Endothelial cell of umbilical vein (primary cell): ENCODE measurements at regions not wholly inside any gene's neighbourhood (a gene's known extent, or its start where the extent isn't known, plus 50 kb on each side); places are given as distances from the start of the nearest gene placed in this dataset.

Source experiments
- BruUV-seq: library from RNA; stranded (reverse); fragments of 400-500 nt; replicated peaks from 2 replicates; lab custom pipeline; 2021; lab: Mats Ljungman, UMichigan
- CTCF ChIA-PET: fragments of 300-600, 350-600 bp; sonication (Branson Sonifier 250); formaldehyde crosslinking; loops from one replicate; lab custom pipeline; 2021; ENCODE audit warnings: antibody characterized with exemption, inconsistent platforms; lab: Charles Lee
- POLR2A ChIA-PET: fragments of 300-600, 350-600 bp; sonication (Branson Sonifier 250); formaldehyde crosslinking; loops from one replicate; lab custom pipeline; 2021; ENCODE audit warnings: antibody characterized with exemption, inconsistent platforms; lab: Charles Lee
- DNase-seq: peaks from one replicate; pipeline ENCODE4 v3.0.0-alpha.2; 2011; ENCODE audit warnings: low read depth, low spot score
- FAIRE-seq: peaks from 2 replicates; lab custom pipeline; 2011; peaks lifted over from hg19 to GRCh38; lab: Jason Lieb, UNC
- H2AFZ ChIP-seq: 2 replicates; pipeline ENCODE4 v1.6.0; 2012; ENCODE audit warnings: low read depth, low read length, control low read depth, inconsistent platforms
- H3K27ac ChIP-seq: 2 replicates; pipeline ENCODE4 v1.5.1; 2011; ENCODE audit warnings: low read depth, mild to moderate bottlenecking, control low read depth, low read length, moderate library complexity; ENCODE audit not compliant: insufficient read depth
- H3K27me3 ChIP-seq, 2 experiments: 2 replicates each; pipeline versions ENCODE4 v1.6.0 to v1.6.1; 2011; ENCODE audit warnings: low read length in 2 of 2, mixed read lengths in 1 of 2; ENCODE audit not compliant: control insufficient read depth in 2 of 2, insufficient read depth in 2 of 2
- H3K36me3 ChIP-seq, 2 experiments: 2 replicates in 1 of 2; 3 replicates in 1 of 2; pipeline ENCODE4 v1.5.1; 2011; ENCODE audit warnings: low read length in 2 of 2, mild to moderate bottlenecking in 1 of 2, moderate library complexity in 1 of 2; ENCODE audit not compliant: control insufficient read depth in 2 of 2, insufficient read depth in 2 of 2; ENCODE audit errors: extremely low read depth in 1 of 2
- H3K4me1 ChIP-seq: 3 replicates; pipeline ENCODE4 v1.5.1; 2011; ENCODE audit warnings: mild to moderate bottlenecking, low read length; ENCODE audit not compliant: control insufficient read depth, insufficient read depth; ENCODE audit errors: extremely low read depth
- H3K4me2 ChIP-seq: 2 replicates; pipeline ENCODE4 v1.6.1; 2011; ENCODE audit warnings: low read length, control low read depth, mixed read lengths; ENCODE audit not compliant: insufficient read depth
- H3K4me3 ChIP-seq, 3 experiments: fragments of 200-600 bp in 1 of 3; sonication (generic), shearing (Covaris generic) in 1 of 3; replicated peaks in 1 of 3; 2 replicates each; pipeline ENCODE4 v1.5.1; 2011 to 2016; ENCODE audit warnings: control low read depth in 3 of 3, low read length in 3 of 3, mild to moderate bottlenecking in 2 of 3, inconsistent platforms in 1 of 3, low read depth in 1 of 3, moderate library complexity in 1 of 3; ENCODE audit not compliant: insufficient read depth in 1 of 3
- H3K79me2 ChIP-seq: 2 replicates; pipeline ENCODE4 v1.6.0; 2012; ENCODE audit warnings: low read length, inconsistent platforms; ENCODE audit not compliant: control insufficient read depth, insufficient read depth
- H3K9ac ChIP-seq: replicated peaks from 2 replicates; pipeline ENCODE3; 2011; ENCODE audit warnings: low read length, control low read depth; ENCODE audit not compliant: insufficient read depth; ENCODE audit errors: extremely low read depth
- H3K9me1 ChIP-seq: replicated peaks from 3 replicates; pipeline ENCODE4 v1.6.0; 2011; ENCODE audit warnings: mild to moderate bottlenecking, low read length; ENCODE audit not compliant: control insufficient read depth, insufficient read depth; ENCODE audit errors: extremely low read depth
- H3K9me3 ChIP-seq: replicated peaks from 2 replicates; pipeline ENCODE4 v1.5.1; 2012; ENCODE audit warnings: low read length, inconsistent platforms; ENCODE audit not compliant: control insufficient read depth, insufficient read depth
- H4K20me1 ChIP-seq: replicated peaks from 2 replicates; pipeline ENCODE3; 2011; ENCODE audit warnings: mild to moderate bottlenecking, low read length; ENCODE audit not compliant: control insufficient read depth, insufficient read depth; ENCODE audit errors: extremely low read depth
- EZH2 ChIP-seq: IDR thresholded peaks from 2 replicates; pipeline ENCODE4 v1.6.1; 2012; ENCODE audit warnings: borderline replicate concordance, low read depth, mild to moderate bottlenecking, moderate library complexity, low read length, inconsistent platforms; ENCODE audit not compliant: severe bottlenecking
- FOS ChIP-seq: IDR thresholded peaks from 2 replicates; pipeline ENCODE4 v1.6.1; 2011; ENCODE audit warnings: mild to moderate bottlenecking, low read length, moderate library complexity, borderline replicate concordance; ENCODE audit not compliant: insufficient read depth
- GATA2 ChIP-seq: IDR thresholded peaks from 2 replicates; pipeline ENCODE4 v1.7.0; 2011; ENCODE audit warnings: low read depth, mild to moderate bottlenecking, moderate library complexity, mixed read lengths, low read length; ENCODE audit not compliant: insufficient read length, insufficient read depth
- JUN ChIP-seq: IDR thresholded peaks from 2 replicates; pipeline ENCODE4 v1.6.1; 2011; ENCODE audit warnings: borderline replicate concordance, low read depth; ENCODE audit not compliant: insufficient read length, insufficient read depth
- MAX ChIP-seq: IDR thresholded peaks from 2 replicates; pipeline ENCODE4 v1.6.1; 2011; ENCODE audit not compliant: insufficient read depth, insufficient read length
- MYC ChIP-seq: IDR thresholded peaks from one replicate; pipeline ENCODE4 v1.6.1; 2011; ENCODE audit warnings: mild to moderate bottlenecking, low read depth, low read length
- POLR2A ChIP-seq: IDR thresholded peaks from 2 replicates; pipeline ENCODE4 v1.6.1; 2012; ENCODE audit warnings: low read depth, mild to moderate bottlenecking, control low read depth, low read length
- POLR2AphosphoS5 ChIP-seq: IDR thresholded peaks from 2 replicates; pipeline ENCODE4 v1.6.1; 2012; ENCODE audit warnings: low read depth, mild to moderate bottlenecking, control low read depth, low read length, moderate library complexity; ENCODE audit not compliant: insufficient read depth
- dilution Hi-C: fragments of 300-500 bp; cut with MboI; formaldehyde crosslinking; loops from one replicate; pipeline ENCODE4 v1.15.0; 2019; ENCODE audit warnings: low sequenced_read_pairs; ENCODE audit not compliant: extremely low pct_ligation_motif_present
- intact Hi-C: fragments of 100-400 bp; cut with micrococcal nuclease; formaldehyde crosslinking; loops from one replicate; pipeline ENCODE4 v1.10.0; 2022
- TF ChIP-seq, protein P1 (sequence below), 2 donors: IDR thresholded peaks; 1 replicate in 1 of 2; 2 replicates in 1 of 2; pipeline ENCODE4 v1.5.1; 2011; ENCODE audit warnings: low read length in 2 of 2, mild to moderate bottlenecking in 2 of 2, moderate library complexity in 2 of 2, control low read depth in 1 of 2, inconsistent platforms in 1 of 2, low read depth in 1 of 2; ENCODE audit not compliant: insufficient read depth in 1 of 2; ENCODE audit errors: extremely low read depth in 1 of 2

DNA sequence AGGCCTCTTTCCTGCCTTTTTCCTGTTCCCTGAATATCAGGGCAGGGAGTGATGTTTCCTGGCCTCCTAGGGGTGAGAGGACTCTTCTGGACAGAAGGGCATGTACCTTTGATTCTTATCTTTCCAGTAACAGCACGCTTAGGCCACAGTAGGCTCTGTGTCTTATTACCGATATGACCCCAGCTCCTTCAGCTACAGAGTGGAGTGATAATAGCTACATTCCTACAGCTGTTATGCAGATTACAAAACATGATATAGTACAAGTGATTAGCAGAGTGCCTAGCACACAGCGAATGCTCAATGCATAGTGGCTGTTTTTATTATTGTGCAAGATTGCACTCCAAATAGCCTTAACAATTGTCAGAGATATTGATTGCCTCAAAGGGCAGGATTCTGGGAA lies 574.2 kb downstream of the CCSER2 start:
- no TSS peak for BruUV-seq
- H3K79me2 ChIP-seq: no peaks in the 10 kb centered on the region
- H4K20me1 ChIP-seq: no peaks in the 10 kb centered on the region
- dilution Hi-C loops (no loop called here), intact Hi-C loops (no loop called here)
- no peaks in the 10 kb centered on the region for H3K36me3 ChIP-seq
- no peak overlapping the region for H3K27ac ChIP-seq
- no peak overlapping the region for H3K9ac ChIP-seq
- no peak overlapping the region for H2AFZ ChIP-seq
- no peaks in the 10 kb centered on the region for H3K9me3 ChIP-seq
- no peaks in the 10 kb centered on the region for H3K4me1 ChIP-seq
- no peaks in the 10 kb centered on the region for H3K9me1 ChIP-seq
- no peak for FAIRE-seq
- TF ChIP-seq MYC: no peak
- no peak for TF ChIP-seq EZH2
- no peak for TF ChIP-seq MAX
- TF ChIP-seq GATA2: no peak
- TF ChIP-seq, protein P1, sequence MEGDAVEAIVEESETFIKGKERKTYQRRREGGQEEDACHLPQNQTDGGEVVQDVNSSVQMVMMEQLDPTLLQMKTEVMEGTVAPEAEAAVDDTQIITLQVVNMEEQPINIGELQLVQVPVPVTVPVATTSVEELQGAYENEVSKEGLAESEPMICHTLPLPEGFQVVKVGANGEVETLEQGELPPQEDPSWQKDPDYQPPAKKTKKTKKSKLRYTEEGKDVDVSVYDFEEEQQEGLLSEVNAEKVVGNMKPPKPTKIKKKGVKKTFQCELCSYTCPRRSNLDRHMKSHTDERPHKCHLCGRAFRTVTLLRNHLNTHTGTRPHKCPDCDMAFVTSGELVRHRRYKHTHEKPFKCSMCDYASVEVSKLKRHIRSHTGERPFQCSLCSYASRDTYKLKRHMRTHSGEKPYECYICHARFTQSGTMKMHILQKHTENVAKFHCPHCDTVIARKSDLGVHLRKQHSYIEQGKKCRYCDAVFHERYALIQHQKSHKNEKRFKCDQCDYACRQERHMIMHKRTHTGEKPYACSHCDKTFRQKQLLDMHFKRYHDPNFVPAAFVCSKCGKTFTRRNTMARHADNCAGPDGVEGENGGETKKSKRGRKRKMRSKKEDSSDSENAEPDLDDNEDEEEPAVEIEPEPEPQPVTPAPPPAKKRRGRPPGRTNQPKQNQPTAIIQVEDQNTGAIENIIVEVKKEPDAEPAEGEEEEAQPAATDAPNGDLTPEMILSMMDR (IDR thresholded peaks at IDR 0.05; ENCODE audit: extremely low read depth in 1 of 2, insufficient read depth in 1 of 2, low read depth in 1 of 2, low read length in 2 of 2): no peak
- TF ChIP-seq POLR2A: no peak
- TF ChIP-seq JUN: no peak
- TF ChIP-seq FOS: no peak
- no peak for TF ChIP-seq POLR2AphosphoS5
- no peaks in the 10 kb centered on the region for H3K27me3 ChIP-seq
- ChIA-PET CTCF (no interaction called here), POLR2A (no interaction called here)
- DNase-seq: no peak
- no peak overlapping the region for H3K4me3 ChIP-seq
- no peak overlapping the region for H3K4me2 ChIP-seq
